GM10266 (cell line): ENCODE measurements at regions not wholly inside any gene's neighbourhood (a gene's known extent, or its start where the extent isn't known, plus 50 kb on each side); places are given as distances from the start of the nearest gene placed in this dataset.

Experiments used
- DNase-seq: peaks from one replicate; pipeline ENCODE4 v3.0.0; 2012; ENCODE audit errors: extremely low spot score
- CTCF ChIP-seq: IDR thresholded peaks from 2 replicates; pipeline ENCODE4 v1.5.1; 2012; ENCODE audit warnings: mild to moderate bottlenecking, low read depth; ENCODE audit not compliant: control insufficient read depth, insufficient read depth; ENCODE audit errors: missing control alignments

- no peak for TF ChIP-seq CTCF
- no peak for DNase-seq
These were observed 1639.4 kb upstream of the TENM3 start for GRCh38 chr4:180603791-180604190.

GRCh38 chr4:180610324-180610723, 1632.9 kb upstream of the TENM3 start:
- TF ChIP-seq CTCF, result no peak
- no peak for DNase-seq

DNA sequence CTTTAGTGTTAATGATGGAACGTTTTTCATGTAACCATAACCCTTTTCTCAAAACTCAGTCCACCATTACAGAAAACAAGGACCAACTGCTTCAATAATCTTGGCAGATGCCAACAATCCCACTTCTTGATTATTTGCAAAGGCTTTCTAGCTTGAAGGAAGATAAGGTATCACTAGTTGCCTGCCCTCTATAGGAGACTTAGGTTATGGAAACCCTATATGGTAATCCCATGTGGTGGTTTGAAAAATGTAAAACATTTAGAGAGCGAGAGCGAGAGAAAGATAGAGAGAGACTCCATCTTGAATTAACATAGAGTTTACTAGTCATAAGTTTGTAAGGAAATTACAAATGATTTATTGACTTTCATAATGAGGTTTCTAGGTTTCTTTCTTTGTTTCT, 1627.5 kb upstream of the TENM3 start:
- no peak for DNase-seq
- no peak for TF ChIP-seq CTCF

DNA sequence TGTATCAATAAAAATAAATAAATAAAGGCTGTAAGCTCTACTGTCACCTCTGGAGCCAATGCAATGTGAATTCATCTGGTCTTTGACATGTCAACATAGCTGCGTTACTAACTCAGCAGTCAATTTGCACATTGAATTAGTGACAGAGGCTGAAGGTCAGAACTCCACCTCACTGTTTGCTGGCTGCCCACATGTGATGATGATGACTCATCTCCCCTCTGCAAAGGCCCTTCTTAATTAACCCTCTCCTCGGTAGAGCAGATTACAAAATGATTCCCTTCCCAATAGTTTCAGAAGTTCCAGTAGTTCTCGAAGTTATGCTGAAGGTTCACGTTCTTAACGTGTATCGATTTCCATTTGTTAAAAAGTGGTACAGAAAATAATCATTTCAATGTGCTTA, 1626.0 kb upstream of the TENM3 start:
- no peak for DNase-seq

GRCh38 chr4:180618396-180618795, 1624.8 kb upstream of the TENM3 start:
- DNase-seq, result no peak
- TF ChIP-seq CTCF, result no peak

More for the DNA sequence above, 1626.0 kb upstream of the TENM3 start:
- TF ChIP-seq CTCF, result no peak

GRCh38 chr4:180619440-180619839, 1623.8 kb upstream of the TENM3 start:
- TF ChIP-seq CTCF, result no peak
- no peak for DNase-seq

DNA sequence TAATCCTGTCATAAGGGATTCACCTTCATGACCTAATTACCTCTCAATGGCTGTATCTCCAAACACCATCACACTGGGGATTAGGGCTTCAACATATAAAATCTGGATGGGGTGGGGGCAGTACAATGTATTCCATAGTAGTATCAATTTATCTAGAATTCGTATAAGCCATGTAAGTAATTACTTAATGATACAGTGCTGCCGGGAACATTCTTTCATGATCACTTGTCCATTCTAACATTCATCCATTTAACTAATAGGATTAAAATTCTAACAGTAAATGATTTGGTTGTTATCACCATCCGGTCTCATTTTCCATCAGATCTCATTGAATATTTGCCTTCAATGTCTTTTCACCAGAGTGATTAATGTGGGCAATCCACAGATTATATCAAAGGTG, 1620.9 kb upstream of the TENM3 start:
- DNase-seq, result no peak
- TF ChIP-seq CTCF, result no peak
